ENCODE measurements at regions not wholly inside any gene's neighbourhood (a gene's known extent, or its start where the extent isn't known, plus 50 kb on each side); places are given as distances from the start of the nearest gene placed in this dataset.
"Not testable (repeated sequence)": the region's sequence is repeated elsewhere in the genome, so short reads cannot be mapped to it uniquely, and the experiment has no call there.

DNA sequence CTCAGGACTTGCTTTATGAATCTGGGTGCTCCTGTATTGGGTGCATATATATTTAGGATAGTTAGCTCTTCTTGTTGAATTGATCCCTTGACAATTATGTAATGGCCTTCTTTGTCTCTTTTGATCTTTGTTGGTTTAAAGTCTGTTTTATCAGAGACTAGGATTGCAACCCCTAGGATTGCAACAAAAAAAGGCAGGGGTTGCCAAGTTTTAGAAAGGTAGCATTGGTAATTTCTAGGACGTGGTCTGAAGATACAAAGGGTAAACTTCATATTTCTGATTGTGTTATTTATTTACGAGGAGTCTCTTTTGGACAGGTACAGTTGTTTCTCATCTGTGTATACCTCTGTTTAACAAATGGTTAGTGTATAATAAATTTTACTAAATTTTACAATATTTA lies 433.7 kb downstream of the BTG1 start:
- FAIRE-seq: not testable (repeated sequence)

DNA sequence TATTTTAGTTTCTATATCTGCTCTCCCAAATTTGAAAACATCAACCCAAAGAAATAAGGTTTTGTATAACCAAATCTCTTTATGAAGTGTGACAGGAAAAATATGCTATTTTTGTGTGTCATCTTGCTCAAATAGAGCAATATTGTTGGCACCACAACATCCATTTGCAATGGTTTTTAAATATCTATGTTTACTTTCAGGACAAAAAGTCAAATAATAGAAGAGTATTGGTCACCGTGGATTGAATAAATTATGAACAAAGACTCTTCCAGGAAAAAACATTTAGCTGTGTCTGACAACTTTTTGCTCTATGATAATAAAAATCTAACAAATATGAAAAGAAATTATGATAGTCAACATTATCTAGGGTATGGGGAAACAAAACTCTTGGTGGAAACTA lies 439.2 kb downstream of the BTG1 start:
- FAIRE-seq: no peak

DNA sequence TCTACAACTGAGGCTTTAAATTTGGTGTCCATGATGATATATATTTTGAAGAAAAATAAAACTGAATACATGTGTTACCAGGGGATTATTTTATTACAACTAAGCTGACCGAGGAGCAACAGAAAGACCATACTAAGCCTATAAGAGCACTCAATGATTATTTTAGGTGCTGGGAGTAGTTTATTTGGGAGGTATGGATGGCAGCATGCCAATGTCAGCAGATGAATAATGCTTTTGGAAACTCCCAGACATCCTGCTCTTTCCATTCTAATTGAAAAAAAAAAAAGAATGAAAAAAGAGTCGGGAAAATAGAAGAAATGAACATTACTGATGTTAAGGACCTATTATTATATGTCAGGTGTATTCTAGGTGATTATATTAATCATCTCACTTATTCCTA lies 441.2 kb downstream of the BTG1 start:
- no peak for FAIRE-seq

DNA sequence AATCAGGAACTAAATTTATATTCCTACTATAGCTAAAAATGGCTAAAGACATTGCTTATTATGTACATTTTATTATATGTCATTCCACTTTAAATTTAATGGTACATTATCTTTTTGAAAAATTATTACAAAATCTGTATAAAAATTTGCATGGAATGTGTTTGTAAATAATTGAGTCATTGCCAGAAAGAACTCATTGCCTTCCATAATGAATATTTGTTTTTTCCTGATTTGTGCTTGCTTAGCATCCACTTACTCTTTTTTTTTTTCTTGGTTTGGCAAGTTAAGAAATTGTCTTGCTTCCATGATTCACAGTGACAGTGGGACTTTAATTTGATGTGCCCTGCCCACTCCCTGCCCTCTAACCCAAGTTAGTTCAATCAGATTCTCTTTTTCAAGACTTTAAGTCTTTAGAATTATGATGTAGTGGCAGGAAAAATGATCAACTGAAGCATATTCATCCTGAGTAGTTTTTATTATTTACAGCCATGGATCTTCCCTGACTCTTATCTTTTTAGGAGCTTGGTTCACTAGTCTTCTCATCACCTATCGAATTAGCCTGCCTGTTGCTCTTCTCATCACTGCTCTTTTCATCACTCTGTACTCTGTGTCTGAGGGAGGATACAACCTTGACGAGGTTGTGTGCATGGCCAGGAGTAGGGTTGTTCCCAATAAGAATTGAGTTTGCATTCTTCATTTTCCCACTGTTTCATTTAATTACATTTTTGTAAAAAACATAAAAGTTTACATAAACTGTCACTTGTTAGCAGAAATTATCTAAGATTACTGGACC lies 442.0 kb downstream of the BTG1 start:
- FAIRE-seq: no peak

DNA sequence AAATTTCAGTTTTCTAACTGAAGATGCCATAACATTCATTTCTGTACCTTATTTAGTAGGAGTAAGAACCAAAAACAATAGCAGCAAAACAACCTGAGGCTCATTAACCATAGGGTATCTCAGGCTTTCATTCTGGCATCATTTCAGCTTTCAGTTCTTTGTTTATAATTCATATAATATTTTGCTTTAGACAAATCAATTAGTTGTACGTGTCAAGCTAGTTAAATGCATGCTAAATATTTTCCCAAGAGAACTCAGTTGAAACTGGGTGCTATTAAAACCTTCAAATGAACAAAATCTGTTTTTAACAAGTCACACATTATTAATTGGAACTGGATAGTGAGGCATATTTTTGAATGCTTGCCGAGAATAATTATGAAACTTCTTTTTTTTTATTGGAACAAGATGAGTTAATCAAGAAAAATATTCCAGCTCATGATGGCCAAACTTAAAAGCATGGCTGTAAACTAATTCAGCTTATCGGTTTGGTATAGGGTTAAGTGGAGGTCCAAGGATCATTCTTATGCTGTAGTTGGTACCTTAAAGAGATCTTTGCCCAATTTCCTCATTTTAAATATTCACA lies 442.7 kb downstream of the BTG1 start:
- no peak for FAIRE-seq

DNA sequence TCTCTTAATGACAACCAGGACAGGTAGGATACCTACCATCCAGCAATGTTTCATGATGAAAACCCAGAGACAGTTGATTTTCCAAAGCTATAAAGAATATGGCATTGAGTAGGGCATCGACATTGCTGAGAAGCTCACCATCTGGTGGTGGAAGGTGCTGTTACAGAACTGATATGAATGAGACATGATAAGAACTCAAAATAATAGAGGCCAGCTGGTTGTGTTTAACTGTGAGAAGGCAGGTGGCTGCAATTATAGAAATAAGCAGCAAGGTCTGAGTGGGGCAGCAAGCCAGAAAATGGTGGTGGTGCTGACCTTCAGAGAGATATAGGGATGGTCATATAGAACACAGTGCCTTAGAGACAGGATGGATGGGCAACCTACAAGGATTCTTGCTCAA lies 449.7 kb downstream of the BTG1 start:
- FAIRE-seq: no peak

DNA sequence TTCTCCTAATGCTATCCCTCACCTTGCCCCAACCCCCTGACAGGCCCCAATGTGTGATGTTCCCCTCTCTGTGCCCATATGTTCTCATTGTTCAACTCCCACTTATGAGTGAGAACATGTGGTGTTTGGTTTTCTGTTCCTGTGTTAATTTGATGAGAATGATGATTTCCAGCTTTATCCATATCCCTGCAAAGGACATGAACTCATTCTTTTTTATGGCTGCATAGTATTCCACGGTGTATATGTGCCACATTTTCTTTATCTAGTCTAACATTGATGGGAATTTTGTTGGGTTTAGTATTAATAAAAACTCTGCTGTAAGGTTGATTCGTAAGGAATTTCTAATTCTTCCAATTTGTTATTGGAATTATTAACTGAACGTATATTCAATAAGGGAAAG lies 450.2 kb downstream of the BTG1 start:
- FAIRE-seq: not testable (repeated sequence)

DNA sequence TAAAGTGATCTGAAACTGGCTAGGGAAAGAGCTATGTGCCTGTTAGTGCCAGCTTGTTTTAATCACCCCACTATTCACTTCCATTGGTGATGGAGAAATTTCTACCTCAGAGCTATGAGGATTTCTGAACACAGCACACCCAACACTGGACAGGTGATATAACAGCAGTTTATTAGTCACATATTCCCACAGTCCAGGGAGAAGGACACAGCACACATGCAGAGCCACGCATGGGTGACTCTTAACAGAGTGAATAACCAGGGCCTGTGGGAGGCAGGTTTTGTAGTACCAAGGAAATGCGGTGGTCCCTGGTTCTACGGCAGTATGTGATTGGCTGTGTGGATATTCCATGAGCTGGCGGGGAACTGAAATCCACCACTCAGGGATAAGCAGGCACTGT lies 455.1 kb downstream of the BTG1 start:
- FAIRE-seq: no peak

DNA sequence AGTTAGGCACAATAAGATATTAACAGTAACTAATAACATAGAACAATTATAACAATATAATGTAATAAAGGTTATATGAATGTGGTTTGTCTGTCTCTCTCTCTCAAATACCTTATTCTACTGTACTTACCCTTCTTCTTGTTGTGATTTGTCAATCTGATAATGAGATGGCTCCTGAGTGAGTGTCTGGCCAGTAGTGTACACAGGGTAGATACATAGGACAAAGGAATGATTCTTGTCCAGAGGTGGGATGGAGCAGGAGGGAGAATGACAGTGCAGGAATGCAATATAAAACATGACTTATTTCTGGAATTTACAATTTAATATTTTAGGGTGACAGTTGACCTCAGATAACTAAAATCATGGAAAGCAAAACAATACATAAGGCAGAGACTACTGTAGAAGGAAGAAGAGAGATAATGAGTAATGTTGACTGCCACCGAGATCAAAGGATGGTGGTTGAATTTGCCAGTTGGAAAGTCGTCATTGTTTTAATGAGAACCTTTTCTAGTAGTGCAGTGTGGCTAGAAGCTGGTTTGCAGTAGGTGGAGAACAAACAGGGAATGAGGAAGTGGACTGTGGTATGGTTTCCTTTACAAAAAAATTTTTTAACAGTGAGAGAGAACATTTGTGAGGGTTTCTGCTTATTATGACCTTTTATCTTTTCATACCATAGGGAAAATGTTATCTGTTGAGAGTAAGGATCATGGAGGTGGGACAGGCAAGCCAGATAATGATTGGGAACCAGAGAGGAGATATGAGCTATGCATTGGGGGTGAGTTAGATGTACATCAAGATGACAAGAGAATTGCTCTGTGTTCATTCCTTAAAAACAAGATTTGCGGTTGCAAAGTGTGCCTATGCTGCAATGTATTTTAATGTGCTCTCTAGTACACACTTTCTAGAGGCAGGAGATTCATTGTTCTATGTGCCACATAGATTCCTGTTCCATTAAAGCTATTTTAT lies 458.3 kb downstream of the BTG1 start:
- no peak for FAIRE-seq

DNA sequence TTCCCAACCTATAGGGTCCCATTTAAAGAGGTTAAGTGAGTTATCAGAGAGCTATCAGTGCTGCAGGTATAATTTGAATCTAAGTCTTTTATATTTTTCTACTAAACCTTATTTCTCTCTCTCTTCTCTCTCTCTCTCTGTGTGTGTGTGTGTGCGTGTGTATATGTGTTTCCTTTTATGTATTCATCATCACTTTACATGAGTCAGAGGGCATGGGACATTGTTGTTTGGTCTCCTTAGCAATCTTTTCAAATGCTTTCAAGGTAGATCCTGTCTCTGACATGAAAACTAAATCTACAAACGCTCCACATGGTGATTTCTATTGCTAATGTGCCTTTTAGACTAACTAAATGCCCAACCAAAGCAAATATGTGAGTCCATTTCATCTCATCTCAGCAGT lies 459.7 kb downstream of the BTG1 start:
- FAIRE-seq: no peak

DNA sequence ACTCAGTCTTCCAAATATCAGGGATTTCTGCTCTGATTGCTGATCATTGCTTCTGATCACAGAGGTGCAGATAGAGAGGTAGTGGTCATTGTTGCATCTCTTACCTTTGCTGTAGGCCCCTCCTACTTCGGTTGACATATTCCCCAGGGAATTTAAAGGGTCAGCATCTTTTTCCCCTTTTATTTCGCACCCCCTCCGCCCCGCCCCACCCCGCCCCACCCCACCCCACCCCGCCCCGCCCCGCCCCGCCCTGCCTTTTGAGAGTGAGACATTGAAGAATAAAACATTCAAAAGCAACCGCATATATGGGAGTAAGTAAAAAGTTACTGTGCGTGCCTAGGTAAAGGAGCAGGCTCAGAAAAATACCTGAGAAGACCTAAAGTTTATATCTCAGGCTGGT lies 463.9 kb downstream of the BTG1 start:
- FAIRE-seq: no peak

DNA sequence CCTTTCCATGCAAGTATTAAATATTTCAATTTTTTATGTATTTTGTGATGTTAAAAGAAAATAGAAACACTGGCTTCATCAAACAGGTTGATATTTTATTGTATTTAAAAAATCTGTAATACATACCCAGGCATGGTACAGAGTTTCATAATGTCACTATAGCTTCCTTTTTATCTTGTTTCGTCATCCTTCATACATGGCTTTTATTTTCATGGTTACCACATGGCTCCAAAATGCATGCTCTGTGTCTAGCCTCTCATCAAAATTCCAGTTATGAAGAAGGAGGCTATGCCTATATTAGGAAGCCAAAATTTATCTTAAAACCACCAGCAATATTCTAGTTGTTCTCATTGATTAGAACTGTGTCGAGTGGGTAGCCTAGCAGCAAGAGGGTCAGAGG lies 464.8 kb downstream of the BTG1 start:
- FAIRE-seq: no peak

DNA sequence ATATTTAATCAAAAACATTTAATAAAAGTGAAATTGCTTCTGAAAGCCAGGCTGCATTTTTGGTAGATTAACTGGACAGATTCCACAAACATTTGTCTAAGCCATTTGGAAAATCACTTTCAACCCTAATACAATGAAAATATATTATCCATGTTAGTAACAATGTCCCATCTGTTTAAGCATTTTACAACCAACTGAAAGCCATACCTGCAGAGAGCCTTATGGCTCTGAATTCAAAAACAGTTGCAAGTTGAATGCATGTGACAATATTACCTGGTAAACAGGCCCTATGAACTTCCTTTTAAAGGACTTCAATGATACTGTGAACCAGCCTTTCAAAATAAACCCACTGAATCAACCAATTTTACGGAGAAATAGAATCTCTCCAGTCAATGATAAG lies 468.1 kb downstream of the BTG1 start:
- no peak for FAIRE-seq

DNA sequence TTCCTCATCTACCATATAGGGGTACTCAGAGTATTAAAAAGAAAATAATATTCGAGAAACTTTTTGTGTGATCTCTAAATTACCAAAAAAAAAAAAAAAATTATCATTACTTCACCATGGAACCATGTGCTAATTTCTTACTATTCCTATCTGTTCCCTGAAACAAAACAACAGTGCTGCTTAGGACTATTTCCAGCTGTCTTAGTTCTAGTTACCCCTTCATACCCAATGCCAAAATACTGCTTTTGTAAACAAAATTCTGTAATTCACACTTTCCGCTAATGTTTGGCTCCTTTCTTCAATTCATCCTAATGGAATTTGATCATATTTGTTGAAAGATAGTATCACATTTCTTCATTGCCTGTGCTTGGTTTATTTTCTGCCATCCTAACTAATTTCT lies 470.2 kb downstream of the BTG1 start:
- FAIRE-seq: no peak

DNA sequence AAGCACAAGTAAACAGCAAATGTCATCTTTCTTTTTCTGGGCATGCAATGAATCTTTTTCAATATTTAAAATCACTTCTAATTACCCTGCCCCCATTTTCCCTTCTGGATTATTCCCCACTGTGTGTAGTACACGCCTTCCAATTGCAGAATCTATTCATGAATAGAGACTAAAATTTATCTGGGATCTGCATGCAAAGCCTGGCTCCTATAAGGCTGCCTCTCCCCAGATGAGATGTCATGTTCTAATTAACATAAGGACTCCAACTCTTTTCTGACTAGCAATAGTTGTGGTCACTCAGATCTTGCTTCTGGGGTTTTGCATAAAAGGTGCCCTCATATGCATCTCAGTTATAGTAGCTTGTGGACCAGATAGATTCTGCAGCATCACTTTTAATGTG lies 473.5 kb downstream of the BTG1 start:
- FAIRE-seq: no peak

DNA sequence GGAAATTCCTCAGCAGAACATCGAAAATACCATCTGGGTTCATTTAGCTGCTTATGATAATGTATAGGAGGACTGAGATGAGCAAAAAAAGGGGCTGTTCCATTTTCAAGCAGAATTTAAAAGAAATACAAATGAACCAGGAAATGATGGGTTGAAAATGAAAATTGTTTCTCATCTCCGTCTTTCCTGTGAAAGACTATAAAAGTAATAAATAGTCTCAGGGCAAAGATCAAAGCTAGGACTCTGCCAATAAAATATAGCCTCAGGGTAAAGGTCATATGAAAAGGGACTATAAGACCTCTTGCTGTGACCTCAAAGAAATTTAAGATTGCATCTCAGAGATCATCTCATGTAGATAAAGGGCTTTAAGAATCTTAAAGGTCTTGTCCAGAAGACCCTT lies 478.0 kb downstream of the BTG1 start:
- no peak for FAIRE-seq

DNA sequence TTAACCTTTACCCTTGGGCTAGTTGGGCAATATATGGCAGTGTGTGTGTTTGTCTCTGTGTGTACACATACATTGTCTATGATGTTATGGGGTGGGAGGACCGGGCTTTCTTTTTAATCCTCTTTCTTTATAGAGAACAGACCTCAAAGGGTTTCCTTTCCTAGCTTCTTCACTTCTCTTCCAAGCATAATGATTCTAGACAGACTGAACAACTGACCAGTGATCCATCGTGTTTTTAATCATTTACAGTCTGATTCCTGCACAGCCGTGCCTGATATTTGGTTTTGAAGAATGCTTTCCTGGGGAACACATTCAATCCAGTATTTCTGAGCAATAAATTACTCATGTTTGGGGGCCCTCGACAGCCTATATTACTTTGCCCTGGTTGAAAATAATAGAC lies 481.1 kb upstream of the DCN start:
- no peak for FAIRE-seq

DNA sequence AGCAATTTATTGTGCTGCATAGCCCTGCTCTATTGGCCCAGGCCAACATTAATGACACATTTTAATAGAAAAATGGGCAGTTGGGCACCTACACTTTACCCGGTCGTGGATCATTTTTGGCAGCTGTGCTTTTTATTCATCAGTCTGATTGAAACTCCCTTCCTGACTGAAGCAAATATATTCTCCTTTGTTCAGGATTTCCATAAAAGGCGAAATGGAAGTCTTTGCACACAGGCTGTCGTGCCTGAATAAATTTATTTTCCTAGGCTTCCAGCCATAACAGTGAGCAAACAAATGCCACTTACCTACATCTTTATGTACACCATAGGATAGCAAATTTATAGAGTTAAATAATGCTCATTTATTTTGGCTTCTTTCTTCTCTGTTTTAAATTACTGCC lies 480.7 kb upstream of the DCN start:
- FAIRE-seq: no peak

DNA sequence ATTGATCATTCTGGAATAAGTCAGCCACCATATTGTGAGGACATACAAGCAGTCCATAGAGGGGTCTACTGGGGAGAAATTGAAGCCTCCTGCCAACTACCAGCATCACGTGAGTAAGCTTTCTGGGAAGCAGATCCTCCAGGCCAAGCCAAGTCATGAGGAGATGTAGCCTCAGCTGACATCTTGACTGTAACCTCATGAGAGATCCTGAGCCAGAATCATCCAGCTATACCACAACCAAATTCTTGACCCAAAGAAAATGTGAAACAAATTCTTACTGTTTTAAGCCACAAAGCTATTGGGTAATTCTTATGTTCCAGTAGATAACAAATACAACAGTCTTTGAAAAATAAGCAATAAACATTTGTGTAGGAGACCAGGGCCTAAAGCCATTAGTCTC lies 479.4 kb upstream of the DCN start:
- FAIRE-seq: no peak

DNA sequence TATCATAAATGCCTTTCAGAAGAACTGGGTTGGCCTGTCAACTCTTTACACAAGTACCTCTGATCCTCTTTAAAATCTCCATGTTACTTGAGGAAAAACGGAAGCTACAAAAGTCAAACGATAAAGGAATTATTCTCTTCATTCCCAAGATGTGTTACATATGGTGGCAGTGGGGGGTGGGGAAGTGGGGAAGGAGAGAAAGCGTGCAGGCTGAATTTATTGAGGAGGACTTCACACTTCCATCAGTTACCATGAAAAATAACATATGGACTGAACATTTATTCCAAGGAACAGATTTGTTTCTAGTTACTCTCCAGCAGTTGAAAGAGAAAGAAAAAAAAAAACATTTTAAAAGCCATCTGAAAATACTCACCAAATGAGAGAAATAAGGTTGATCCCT lies 474.4 kb upstream of the DCN start:
- no peak for FAIRE-seq

DNA sequence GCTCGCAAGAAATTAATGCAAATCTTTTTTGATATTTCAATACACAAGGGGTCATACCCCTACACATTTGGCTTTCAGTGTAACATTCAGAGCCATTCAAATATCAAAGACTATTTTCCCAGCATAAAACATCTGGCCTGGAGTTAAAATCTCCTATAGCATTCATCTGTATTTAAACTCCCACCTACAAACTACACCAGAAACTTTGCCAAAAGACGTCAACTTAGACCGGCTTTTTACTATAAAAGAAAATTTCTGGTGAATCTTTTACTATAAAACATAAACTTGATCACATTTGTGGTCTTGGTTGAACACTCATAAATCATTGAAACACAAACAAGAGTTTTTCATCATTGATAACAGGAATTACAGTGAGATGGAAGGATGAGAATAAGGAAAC lies 473.3 kb upstream of the DCN start:
- no peak for FAIRE-seq

DNA sequence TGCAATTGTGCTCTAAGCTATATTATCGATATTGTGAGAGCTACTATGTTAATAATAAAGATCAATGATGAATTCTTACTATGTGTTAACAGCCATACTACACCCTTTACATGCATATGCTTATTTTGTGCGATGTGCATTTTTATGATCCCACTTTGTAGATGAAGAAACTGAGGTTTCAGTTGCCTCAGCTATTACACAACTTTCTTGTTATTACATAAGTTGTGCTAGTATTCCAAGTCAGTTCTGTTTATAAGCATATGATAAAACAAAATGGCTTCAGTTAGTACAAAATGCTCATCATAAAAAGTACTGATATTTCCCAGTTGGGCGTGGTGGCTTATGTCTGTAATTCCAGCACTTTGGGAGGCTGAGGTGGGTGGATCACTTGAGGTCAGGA lies 471.5 kb upstream of the DCN start:
- no peak for FAIRE-seq

DNA sequence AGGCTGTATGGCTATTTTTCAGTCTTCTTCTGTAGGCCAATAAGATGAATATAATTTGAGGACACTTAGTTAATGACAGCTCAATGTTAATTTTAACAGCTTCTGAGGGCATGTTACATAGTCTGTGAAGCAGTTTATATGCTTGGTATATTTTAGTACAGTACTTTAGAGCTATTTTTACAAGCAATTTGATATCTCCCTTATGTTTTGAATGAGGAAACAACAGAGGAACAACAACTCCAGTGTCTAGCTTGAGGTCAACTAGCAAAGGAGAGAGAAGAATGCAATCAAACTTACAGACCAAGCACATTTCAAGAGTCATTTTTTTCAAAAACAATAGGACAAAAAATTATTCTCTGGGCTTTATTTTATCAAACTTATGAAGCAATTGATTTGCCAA lies 469.1 kb upstream of the DCN start:
- FAIRE-seq: no peak

DNA sequence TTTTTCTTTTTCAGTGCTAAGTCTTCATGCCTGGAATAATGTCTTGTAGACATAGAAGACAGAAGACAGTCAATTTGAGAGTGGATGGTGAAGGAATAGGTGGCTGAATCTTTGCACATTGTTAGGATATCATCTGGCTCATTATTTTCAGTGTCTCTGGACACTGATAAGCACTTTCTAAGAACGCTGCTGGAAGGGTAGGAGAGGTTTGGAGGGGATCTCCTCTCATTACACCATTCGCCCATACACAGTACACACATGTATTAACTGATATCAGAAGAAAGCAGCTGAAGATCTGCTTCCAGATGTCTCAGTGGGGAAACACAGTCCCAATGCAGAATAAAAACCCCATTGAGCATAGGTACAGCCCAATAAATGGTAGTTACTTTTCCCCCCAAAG lies 461.1 kb upstream of the DCN start:
- no peak for FAIRE-seq
